Ascending aorta (tissue), 2 donors: ENCODE measurements at regions not wholly inside any gene's neighbourhood (a gene's known extent, or its start where the extent isn't known, plus 50 kb on each side); places are given as distances from the start of the nearest gene placed in this dataset.

Source experiments
- DNase-seq, 2 donors: peaks; one replicate each; pipeline ENCODE4 v3.0.0-alpha.2; 2019; ENCODE audit warnings: low spot score in 2 of 2
- H3K27ac ChIP-seq, 2 donors: fragments of 200-600 bp; sonication (generic); one replicate each; pipeline ENCODE4 v1.5.1; 2016 to 2017; ENCODE audit warnings: mild to moderate bottlenecking in 1 of 2
- H3K27me3 ChIP-seq: fragments of 200-600 bp; sonication (generic); one replicate; pipeline ENCODE4 v1.5.1; 2017
- H3K36me3 ChIP-seq, 2 donors: fragments of 200-600 bp; sonication (generic); one replicate each; pipeline ENCODE4 v1.5.1; 2016
- H3K4me1 ChIP-seq, 2 donors: fragments of 200-600 bp; sonication (generic); one replicate each; pipeline ENCODE4 v1.5.1; 2016 to 2017; ENCODE audit warnings: mild to moderate bottlenecking in 1 of 2
- H3K4me3 ChIP-seq, 2 donors: fragments of 200-600 bp; sonication (generic); one replicate each; pipeline ENCODE4 v1.5.1; 2016 to 2017; ENCODE audit warnings: mild to moderate bottlenecking in 1 of 2
- H3K9me3 ChIP-seq, 2 donors: fragments of 200-600 bp; sonication (generic); one replicate each; pipeline ENCODE4 v1.5.1; 2016
- CTCF ChIP-seq, 3 experiments: fragments of 200-600 bp in 2 of 3; fragments of 450-650 bp in 1 of 3; sonication (generic) in 2 of 3; IDR thresholded peaks; one replicate each; pipeline ENCODE4 v1.5.1; 2016 to 2019; ENCODE audit warnings: antibody characterized with exemption in 3 of 3, mild to moderate bottlenecking in 1 of 3, moderate library complexity in 1 of 3
- intact Hi-C: fragments of 100-400 bp; cut with DNase I; formaldehyde crosslinking; loops from one replicate; pipeline ENCODE4 v1.15.1; 2023

- Histone ChIP-seq H3K27ac (no peak overlapping the region), H3K4me1 (no peaks in the 10 kb centered on the region), H3K4me3 (no peak overlapping the region), H3K36me3 (no peaks in the 10 kb centered on the region), H3K9me3 (no peaks in the 10 kb centered on the region), H3K27me3 (no peaks in the 10 kb centered on the region)
- intact Hi-C loops, result no loop called here
- no peak for DNase-seq
- TF ChIP-seq CTCF (IDR thresholded peaks at IDR 0.05), result no peak
These were observed 1457.0 kb downstream of the MAT2B start for GRCh38 chr5:164962329-164962961.

- no peaks in the 10 kb centered on the region for H3K4me1 ChIP-seq
- DNase-seq, result no peak
- H3K4me3 ChIP-seq, result no peak overlapping the region
- TF ChIP-seq CTCF (IDR thresholded peaks at IDR 0.05), result no peak
- no peaks in the 10 kb centered on the region for H3K36me3 ChIP-seq
- intact Hi-C loops, result no loop called here
- no peak overlapping the region for H3K27ac ChIP-seq
- no peaks in the 10 kb centered on the region for H3K9me3 ChIP-seq
- no peaks in the 10 kb centered on the region for H3K27me3 ChIP-seq
These were observed 1461.2 kb downstream of the MAT2B start for GRCh38 chr5:164966611-164967010.

- H3K27me3 ChIP-seq, result no peaks in the 10 kb centered on the region
- no peak overlapping the region for H3K4me3 ChIP-seq
- H3K9me3 ChIP-seq, result no peaks in the 10 kb centered on the region
- no peaks in the 10 kb centered on the region for H3K36me3 ChIP-seq
- no peak for TF ChIP-seq CTCF (IDR thresholded peaks at IDR 0.05)
- no peaks in the 10 kb centered on the region for H3K4me1 ChIP-seq
- intact Hi-C loops, result no loop called here
- DNase-seq, result no peak
- no peak overlapping the region for H3K27ac ChIP-seq
These were observed 1461.9 kb downstream of the MAT2B start for GRCh38 chr5:164967354-164967753.

GRCh38 chr5:164972973-164973372 lies 1467.6 kb downstream of the MAT2B start:
- no peak overlapping the region for H3K27ac ChIP-seq
- TF ChIP-seq CTCF (IDR thresholded peaks at IDR 0.05), result no peak
- H3K27me3 ChIP-seq, result no peaks in the 10 kb centered on the region
- H3K36me3 ChIP-seq, result no peaks in the 10 kb centered on the region
- H3K4me3 ChIP-seq, result no peak overlapping the region
- no peak for DNase-seq
- H3K4me1 ChIP-seq, result no peaks in the 10 kb centered on the region
- intact Hi-C loops, result no loop called here
- H3K9me3 ChIP-seq, result peaks cover 0 to 4% of the 10 kb centered on the region in 2 donors

GRCh38 chr5:164975986-164976385 lies 1470.6 kb downstream of the MAT2B start:
- intact Hi-C loops, result no loop called here
- Histone ChIP-seq H3K4me3 (no peak overlapping the region), H3K27me3 (no peaks in the 10 kb centered on the region), H3K9me3 (peaks cover 0 to 4% of the 10 kb centered on the region in 2 donors), H3K4me1 (no peaks in the 10 kb centered on the region), H3K27ac (no peak overlapping the region), H3K36me3 (no peaks in the 10 kb centered on the region)
- TF ChIP-seq CTCF (IDR thresholded peaks at IDR 0.05), result no peak
- no peak for DNase-seq

- H3K36me3 ChIP-seq, result no peaks in the 10 kb centered on the region
- no peak overlapping the region for H3K4me3 ChIP-seq
- intact Hi-C loops, result no loop called here
- peaks cover 0 to 4% of the 10 kb centered on the region in 2 donors for H3K9me3 ChIP-seq
- DNase-seq, result no peak
- H3K27ac ChIP-seq, result no peak overlapping the region
- no peak for TF ChIP-seq CTCF (IDR thresholded peaks at IDR 0.05)
- H3K27me3 ChIP-seq, result no peaks in the 10 kb centered on the region
- no peaks in the 10 kb centered on the region for H3K4me1 ChIP-seq
These were observed 1475.1 kb downstream of the MAT2B start for GRCh38 chr5:164980480-164980879.
